GM18507 (cell line): ENCODE measurements at regions not wholly inside any gene's neighbourhood (a gene's known extent, or its start where the extent isn't known, plus 50 kb on each side); places are given as distances from the start of the nearest gene placed in this dataset.
"Not testable (repeated sequence)": the region's sequence is repeated elsewhere in the genome, so short reads cannot be mapped to it uniquely, and the experiment has no call there.

ENCODE experiments used
- DNase-seq: peaks from one replicate; pipeline ENCODE4 v3.0.0; 2011; ENCODE audit warnings: low read depth; ENCODE audit not compliant: insufficient read length; ENCODE audit errors: extremely low spot score
- FAIRE-seq: peaks from 2 replicates; lab custom pipeline; 2011; peaks lifted over from hg19 to GRCh38; lab: Jason Lieb, UNC

- DNase-seq (no peak), FAIRE-seq (no peak)
These were observed 139.7 kb downstream of the FBXO4 start for GRCh38 chr5:42064821-42065220.

- FAIRE-seq (no peak), DNase-seq (no peak)
These were observed 141.1 kb downstream of the FBXO4 start for GRCh38 chr5:42066131-42066530.

- DNase-seq = no peak
- no peak for FAIRE-seq
These were observed 149.3 kb downstream of the FBXO4 start for GRCh38 chr5:42074353-42074752.

GRCh38 chr5:42089705-42090104 lies 164.6 kb downstream of the FBXO4 start:
- no peak for FAIRE-seq
- DNase-seq = no peak

- FAIRE-seq (no peak), DNase-seq (no peak)
These were observed 165.1 kb downstream of the FBXO4 start for GRCh38 chr5:42090162-42090561.

GRCh38 chr5:42099846-42100245 lies 174.8 kb downstream of the FBXO4 start:
- FAIRE-seq, DNase-seq: not testable (repeated sequence)

- FAIRE-seq (no peak), DNase-seq (no peak)
These were observed 183.4 kb downstream of the FBXO4 start for GRCh38 chr5:42108468-42108867.

GRCh38 chr5:42109006-42109572 lies 184.0 kb downstream of the FBXO4 start:
- no peak for DNase-seq
- FAIRE-seq = no peak

GRCh38 chr5:42115721-42116120 lies 190.6 kb downstream of the FBXO4 start:
- not testable (repeated sequence) for DNase-seq, FAIRE-seq

GRCh38 chr5:42120070-42120469 lies 195.0 kb downstream of the FBXO4 start:
- FAIRE-seq = no peak
- DNase-seq = no peak

- no peak for FAIRE-seq
- DNase-seq = no peak
These were observed 196.3 kb downstream of the FBXO4 start for GRCh38 chr5:42121401-42121800.

GRCh38 chr5:42131081-42131480 lies 206.0 kb downstream of the FBXO4 start:
- FAIRE-seq (no peak), DNase-seq (no peak)

GRCh38 chr5:42143361-42143760 lies 218.3 kb downstream of the FBXO4 start:
- no peak for DNase-seq
- FAIRE-seq = no peak

- no peak for FAIRE-seq
- DNase-seq = no peak
These were observed 223.7 kb downstream of the FBXO4 start for GRCh38 chr5:42148813-42149212.

GRCh38 chr5:42157215-42157614 lies 232.1 kb downstream of the FBXO4 start:
- no peak for FAIRE-seq

GRCh38 chr5:42163083-42163482 lies 238.0 kb downstream of the FBXO4 start:
- FAIRE-seq = no peak
- DNase-seq = no peak

More at GRCh38 chr5:42157215-42157614, 232.1 kb downstream of the FBXO4 start:
- no peak for DNase-seq

- DNase-seq (no peak), FAIRE-seq (no peak)
These were observed 243.1 kb downstream of the FBXO4 start for GRCh38 chr5:42168091-42168670.

GRCh38 chr5:42176118-42176517 lies 247.1 kb upstream of the GHR start:
- not testable (repeated sequence) for DNase-seq, FAIRE-seq

- DNase-seq, FAIRE-seq: not testable (repeated sequence)
These were observed 243.4 kb upstream of the GHR start for GRCh38 chr5:42179843-42180242.

- DNase-seq = no peak
- FAIRE-seq = no peak
These were observed 206.3 kb upstream of the GHR start for GRCh38 chr5:42216904-42217303.

- DNase-seq = no peak
- FAIRE-seq = no peak
These were observed 205.4 kb upstream of the GHR start for GRCh38 chr5:42217791-42218190.

GRCh38 chr5:42225009-42225408 lies 198.2 kb upstream of the GHR start:
- no peak for DNase-seq

More at GRCh38 chr5:42225009-42225408, 198.2 kb upstream of the GHR start:
- FAIRE-seq = no peak
